ENCODE measurements at regions not wholly inside any gene's neighbourhood (a gene's known extent, or its start where the extent isn't known, plus 50 kb on each side); places are given as distances from the start of the nearest gene placed in this dataset.
"Not testable (repeated sequence)": the region's sequence is repeated elsewhere in the genome, so short reads cannot be mapped to it uniquely, and the experiment has no call there.

GRCh38 chr2:97301771-97302170, 188.8 kb downstream of the ANKRD36 start:
- not testable (repeated sequence) for TF ChIP-seq CTCF (IDR thresholded peaks at IDR 0.05; ENCODE audit: extremely low read depth in 1 of 2, insufficient read depth in 1 of 2, low read depth in 1 of 2, low read length in 2 of 2); POLR2A (IDR thresholded peaks at IDR 0.05; ENCODE audit: low read depth, low read length); EZH2 (IDR thresholded peaks at IDR 0.05; ENCODE audit: borderline replicate concordance, low read depth, low read length, severe bottlenecking)

All from endothelial cell of umbilical vein (primary cell).